GM15510 (cell line): ENCODE measurements at regions not wholly inside any gene's neighbourhood (a gene's known extent, or its start where the extent isn't known, plus 50 kb on each side); places are given as distances from the start of the nearest gene placed in this dataset.

Experiments used
- POLR2A ChIP-seq: IDR thresholded peaks from 3 replicates; pipeline ENCODE4 v1.6.1; 2011; ENCODE audit warnings: borderline replicate concordance; ENCODE audit not compliant: insufficient read length; ENCODE audit errors: extremely low read depth

DNA sequence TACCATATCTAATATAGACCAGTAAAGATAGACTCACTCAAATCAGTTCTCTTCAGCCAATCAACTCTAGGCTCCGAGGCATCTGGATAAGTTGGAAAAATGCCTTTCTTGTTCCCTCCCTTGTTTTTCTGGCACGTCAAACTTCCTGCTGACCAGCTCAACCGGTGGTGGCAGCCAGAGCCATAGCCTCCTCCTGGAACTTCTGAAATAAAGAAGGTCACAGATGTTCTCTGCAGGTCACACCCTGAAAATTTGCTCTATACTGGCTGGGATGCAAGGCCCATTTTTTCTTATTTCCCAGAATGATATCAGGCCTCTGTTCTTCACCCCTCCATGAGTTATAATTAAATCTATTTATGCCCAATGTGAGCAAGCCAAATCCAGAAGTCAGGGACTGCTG is 81.9 kb downstream of the BMP4 start:
- no peak for TF ChIP-seq POLR2A

DNA sequence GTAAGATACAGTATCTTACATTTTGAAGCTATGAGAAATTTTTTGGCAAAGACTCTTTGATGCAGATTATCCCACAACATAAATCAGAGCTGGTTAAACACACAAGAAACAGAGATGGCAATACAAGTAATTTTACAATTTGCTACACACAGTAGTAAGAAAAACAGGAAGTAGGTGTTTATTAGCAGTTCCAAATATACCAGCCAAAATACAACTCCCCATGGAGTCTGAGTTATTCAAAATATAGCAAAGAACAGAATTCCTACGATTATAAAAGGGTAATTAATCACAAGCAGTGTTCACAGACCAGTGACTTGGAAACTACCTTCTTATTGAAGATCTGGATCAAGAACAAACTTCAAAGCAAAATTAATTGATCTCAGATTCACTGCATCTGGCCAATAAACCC is 83.9 kb downstream of the BMP4 start:
- TF ChIP-seq POLR2A = no peak

DNA sequence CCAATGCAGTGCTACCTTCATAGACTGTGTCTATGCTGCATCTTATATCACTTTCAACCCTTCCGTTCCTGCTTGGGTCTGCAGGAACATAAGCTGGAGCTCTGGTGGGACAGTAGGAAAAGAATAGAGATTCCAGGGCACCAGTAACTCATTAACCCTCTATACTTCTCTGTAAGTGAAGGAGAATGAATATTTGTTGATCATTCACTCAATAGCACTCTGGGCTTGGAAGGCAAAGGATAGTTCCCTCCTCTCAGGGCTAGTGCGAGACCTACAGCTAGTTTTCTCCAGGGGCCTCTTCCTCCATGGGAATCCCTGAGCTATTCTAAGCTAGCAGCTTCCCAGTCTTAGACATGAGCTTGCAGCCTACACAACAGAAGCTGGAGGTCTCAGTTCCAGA is 84.7 kb downstream of the BMP4 start:
- TF ChIP-seq POLR2A = no peak

DNA sequence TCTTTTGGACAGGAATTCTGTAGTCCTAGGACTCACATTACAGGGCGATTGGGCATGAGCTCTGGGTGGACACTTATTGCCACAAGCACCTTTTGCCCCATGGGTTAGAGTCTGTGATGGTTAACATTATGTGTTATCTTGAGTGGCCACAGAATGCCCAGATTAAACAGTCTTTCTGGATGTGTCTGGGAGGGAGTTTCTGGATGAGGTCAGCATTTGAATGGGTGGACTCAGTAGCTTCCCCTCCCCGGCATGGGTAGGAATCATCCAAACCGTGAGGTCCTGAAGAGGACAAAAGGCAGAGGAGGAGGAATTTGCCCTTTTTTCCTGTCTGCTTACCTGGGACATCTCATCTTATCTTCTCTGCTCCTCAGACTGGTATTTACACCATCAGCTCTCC is 85.6 kb downstream of the BMP4 start:
- no peak for TF ChIP-seq POLR2A

DNA sequence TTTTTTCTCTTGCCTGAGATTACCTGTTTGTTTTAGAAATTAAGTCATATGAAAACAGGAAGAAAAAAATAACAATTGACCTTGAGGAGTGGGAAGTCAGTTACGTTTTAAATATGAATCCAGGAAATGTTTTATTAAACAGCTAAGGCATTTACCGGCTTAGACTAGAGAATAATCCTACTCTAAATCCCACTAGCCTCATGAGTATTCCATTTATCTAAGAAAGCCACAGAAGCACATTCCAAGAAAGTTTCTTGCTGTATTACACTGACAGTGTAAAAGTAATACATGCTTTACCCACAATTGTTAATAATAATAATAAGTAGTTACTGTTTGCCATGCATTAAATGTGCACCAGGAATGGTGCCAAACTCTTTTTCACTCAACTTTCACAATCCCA is 90.9 kb downstream of the BMP4 start:
- TF ChIP-seq POLR2A = no peak

DNA sequence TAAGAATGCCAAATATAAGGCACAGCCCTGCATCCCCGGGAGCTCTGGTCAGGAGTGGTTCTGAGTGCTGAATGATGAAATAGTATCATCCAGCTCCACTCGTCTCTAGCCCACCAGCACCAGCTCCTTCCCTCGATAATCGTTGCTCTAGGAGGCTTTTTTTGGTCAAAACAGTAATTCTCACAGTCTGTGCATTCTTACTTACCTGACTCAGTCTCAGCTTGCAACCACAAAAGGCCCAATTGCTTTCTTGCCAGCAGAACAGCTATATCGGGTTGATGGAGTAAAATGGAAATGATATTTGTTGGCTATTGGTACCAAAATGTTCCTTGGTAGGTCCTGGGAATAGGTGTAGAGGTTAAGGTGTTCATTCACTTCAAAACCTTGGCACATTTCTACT is 94.8 kb downstream of the BMP4 start:
- TF ChIP-seq POLR2A = no peak

DNA sequence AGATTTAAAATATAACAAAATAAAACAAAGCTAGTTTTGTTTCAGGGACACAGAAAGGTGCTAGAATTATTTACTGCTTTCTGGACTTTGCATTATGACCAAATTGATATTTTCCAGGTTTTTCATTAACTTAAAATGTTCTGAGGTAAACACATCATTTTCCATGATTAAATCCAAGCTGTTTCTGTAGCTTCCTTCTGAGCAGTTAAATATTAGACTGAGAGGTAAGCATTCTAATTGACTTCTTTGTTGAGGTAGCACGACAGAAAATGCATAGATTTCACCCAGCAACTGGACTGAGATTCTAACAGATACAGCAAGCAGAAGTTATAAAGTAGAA is 98.3 kb downstream of the BMP4 start:
- no peak for TF ChIP-seq POLR2A

- TF ChIP-seq POLR2A = no peak
These were observed 98.8 kb downstream of the BMP4 start for GRCh38 chr14:53857625-53858344.

- TF ChIP-seq POLR2A = no peak
These were observed 101.1 kb downstream of the BMP4 start for GRCh38 chr14:53855574-53855973.

DNA sequence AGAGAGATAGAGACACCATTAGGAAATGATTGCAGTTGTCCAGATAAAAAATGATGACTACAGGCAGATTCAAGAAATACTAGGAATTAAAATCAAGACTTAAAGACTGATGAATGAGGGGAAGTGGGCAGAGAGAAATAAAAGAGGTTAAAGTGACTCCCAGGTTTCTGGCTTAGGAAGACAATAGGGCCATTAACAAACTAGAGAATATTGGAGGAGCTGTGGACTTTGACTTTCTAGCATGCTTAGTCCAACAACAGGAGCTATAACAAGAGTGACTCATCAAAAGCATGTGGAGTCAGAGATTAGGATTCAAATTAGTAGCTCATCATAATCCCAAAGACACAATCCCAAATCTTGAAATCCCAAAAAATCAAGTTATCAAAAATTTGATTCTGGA is 101.5 kb downstream of the BMP4 start:
- no peak for TF ChIP-seq POLR2A

GRCh38 chr14:53851394-53852090 is 105.1 kb downstream of the BMP4 start:
- no peak for TF ChIP-seq POLR2A

DNA sequence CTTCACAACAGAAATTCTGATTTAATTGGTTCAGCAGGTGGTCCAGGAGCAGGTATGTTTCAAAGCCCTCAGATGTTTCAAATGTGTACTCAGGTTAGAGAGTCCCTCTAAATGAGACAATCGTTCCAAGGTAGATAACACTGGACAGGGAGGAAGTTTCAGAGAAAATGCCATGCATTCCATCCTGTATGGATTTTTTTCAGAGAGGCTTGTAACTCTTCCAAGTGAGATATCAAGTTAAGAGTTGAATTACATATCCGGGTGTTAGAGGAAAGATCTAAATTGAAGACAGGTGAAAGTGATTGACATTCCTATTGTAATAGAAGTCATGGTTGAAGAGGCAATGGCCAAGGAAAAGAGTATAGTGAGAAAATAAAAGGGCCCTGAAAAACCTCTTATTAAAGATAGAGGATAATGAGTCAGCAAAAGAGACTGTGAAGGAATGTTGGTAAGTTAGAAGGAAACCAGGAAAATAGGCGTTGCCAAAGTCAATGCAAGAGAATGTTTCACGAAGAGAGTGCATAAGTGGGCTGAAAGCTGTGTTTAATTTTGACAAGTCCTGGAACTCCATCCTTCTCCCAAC is 105.8 kb downstream of the BMP4 start:
- no peak for TF ChIP-seq POLR2A

DNA sequence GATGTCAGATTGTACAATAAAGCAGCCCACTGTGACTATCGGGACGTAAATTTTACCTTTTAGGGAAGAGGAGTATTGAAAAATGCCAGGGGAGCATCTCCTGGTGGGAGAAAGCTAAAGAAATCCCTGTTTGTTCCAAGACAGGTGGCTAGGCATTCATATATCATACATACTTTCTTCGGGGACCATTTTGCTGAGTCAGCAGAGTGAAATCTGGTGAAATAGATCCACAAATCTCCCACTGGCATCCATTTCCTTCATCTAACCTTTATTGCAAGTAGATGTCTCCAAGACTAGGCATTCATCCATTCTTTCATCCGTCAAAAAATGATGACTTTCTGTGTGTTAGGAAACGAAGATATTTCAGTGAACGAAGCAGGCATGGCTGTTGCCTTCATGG is 107.1 kb downstream of the BMP4 start:
- TF ChIP-seq POLR2A = no peak

GRCh38 chr14:53848854-53849253 is 107.8 kb downstream of the BMP4 start:
- no peak for TF ChIP-seq POLR2A

DNA sequence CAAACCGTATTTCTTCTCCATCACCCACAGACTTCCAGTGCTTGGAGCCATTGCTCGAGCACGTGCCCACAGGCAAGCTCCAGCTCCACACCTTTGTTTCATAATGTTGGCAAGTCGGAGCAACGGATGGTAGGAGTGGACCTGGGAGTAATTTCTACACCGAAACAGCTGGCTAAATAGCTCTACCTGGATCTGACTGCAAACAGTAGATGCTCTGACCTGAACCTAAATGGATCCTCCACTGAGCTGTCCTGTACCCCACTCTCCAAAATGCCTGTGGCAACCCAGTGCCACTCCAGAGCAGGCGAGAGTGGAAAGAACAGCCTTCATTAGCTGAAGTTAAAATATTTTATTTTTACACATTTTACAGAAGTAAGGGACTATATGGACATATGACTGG is 108.7 kb downstream of the BMP4 start:
- TF ChIP-seq POLR2A = no peak

DNA sequence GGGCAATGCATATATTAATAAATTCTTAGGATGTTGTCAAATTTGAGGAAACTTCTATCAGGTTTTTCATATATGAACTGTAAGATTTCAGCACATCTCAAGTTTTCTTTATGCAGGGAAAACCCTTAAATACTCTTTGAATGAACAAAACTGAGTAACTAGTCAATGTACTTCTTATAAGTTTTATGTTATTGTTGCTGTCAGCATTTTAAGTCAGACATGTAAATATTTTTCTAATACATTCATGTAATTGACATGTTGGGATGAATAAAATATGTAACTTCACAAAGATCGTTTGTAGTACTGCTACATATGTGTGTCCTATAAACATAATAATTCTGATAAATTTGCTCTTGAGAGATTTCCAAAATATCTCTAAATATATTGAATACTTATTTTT is 109.6 kb downstream of the BMP4 start:
- TF ChIP-seq POLR2A = no peak

DNA sequence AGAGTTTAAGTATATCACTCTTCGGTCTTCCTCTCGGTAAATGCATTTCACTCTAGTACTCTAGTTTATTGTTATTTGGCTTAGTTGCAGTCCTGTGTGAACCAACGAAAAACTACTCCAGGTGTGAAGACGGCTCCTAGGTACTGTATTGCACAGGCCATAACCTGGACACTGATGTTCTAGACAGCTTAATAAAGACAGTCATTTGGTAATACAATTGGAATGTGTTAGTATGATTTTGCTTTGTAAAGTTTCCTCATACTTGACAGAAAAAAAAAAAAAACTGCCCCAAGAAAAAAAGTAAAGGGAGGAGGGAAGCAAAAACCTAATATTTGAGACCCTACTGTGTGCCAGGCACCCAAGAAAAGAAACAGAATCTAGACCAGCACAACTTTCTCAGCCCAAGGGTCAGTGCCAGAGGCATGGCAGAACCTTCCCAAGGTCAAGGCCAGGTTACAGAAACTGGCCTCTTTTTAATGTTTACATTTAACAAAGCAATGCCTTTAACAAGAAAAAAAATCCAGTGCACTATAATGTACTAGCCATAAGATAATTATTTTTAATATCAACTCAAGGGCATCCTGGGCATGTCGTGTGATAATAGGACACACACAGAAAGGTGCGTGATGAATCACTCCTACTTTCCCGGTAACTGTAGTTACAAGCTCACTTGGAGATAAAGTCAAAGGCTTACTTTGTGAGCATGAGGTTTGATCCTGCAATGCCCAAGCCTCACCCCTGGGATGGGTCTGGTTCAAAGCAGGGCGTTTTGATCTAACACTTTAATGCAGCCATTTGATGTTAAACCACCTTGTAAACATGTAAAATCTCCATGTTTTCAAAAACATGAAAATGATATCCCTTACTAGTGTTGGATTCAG is 110.6 kb downstream of the BMP4 start:
- no peak for TF ChIP-seq POLR2A
